H9 (cell line): ENCODE measurements at regions not wholly inside any gene's neighbourhood (a gene's known extent, or its start where the extent isn't known, plus 50 kb on each side); places are given as distances from the start of the nearest gene placed in this dataset.

ENCODE experiments used
- DNase-seq: peaks from one replicate; pipeline ENCODE4 v3.0.0-alpha.2; 2017
- H2AFZ ChIP-seq: one replicate; pipeline ENCODE4 v1.6.1; 2013; ENCODE audit warnings: mild to moderate bottlenecking, low read length, control low read depth, moderate library complexity
- H2AK5ac ChIP-seq: 2 replicates; pipeline ENCODE4 v1.6.1; 2013; ENCODE audit warnings: low read length, control low read depth, mixed read lengths; ENCODE audit not compliant: insufficient read length
- H2BK120ac ChIP-seq: one replicate; pipeline ENCODE4 v1.6.1; 2013; ENCODE audit warnings: low read depth, mild to moderate bottlenecking, low read length, control low read depth, inconsistent platforms; ENCODE audit not compliant: poor library complexity, severe bottlenecking
- H2BK12ac ChIP-seq: 2 replicates; pipeline ENCODE4 v1.6.1; 2013; ENCODE audit warnings: low read length, control low read depth, mixed read lengths, low read depth; ENCODE audit not compliant: insufficient read length
- H2BK15ac ChIP-seq: 2 replicates; pipeline ENCODE4 v1.6.1; 2013; ENCODE audit warnings: low read depth, low read length, control low read depth
- H2BK20ac ChIP-seq: one replicate; pipeline ENCODE4 v1.6.1; 2013; ENCODE audit warnings: low read depth, mild to moderate bottlenecking, low read length, control low read depth, inconsistent platforms; ENCODE audit not compliant: poor library complexity, severe bottlenecking
- H2BK5ac ChIP-seq: 2 replicates; pipeline ENCODE4 v1.6.1; 2013; ENCODE audit warnings: low read length, control low read depth, mixed read lengths; ENCODE audit not compliant: insufficient read length
- H3K14ac ChIP-seq: 2 replicates; pipeline ENCODE4 v1.6.1; 2013; ENCODE audit warnings: low read length, control low read depth; ENCODE audit not compliant: insufficient read depth
- H3K18ac ChIP-seq: 2 replicates; pipeline ENCODE4 v1.6.1; 2013; ENCODE audit warnings: low read depth, mild to moderate bottlenecking, mixed read lengths, low read length, control low read depth; ENCODE audit not compliant: insufficient read length
- H3K23ac ChIP-seq: 2 replicates; pipeline ENCODE4 v1.6.1; 2013; ENCODE audit warnings: low read length, control low read depth, mixed read lengths, low read depth; ENCODE audit not compliant: insufficient read length
- H3K23me2 ChIP-seq: 2 replicates; pipeline ENCODE4 v1.6.1; 2013; ENCODE audit warnings: low read depth, mild to moderate bottlenecking, mixed read lengths, low read length, control low read depth; ENCODE audit not compliant: insufficient read length, poor library complexity, severe bottlenecking
- H3K27ac ChIP-seq: 2 replicates; pipeline ENCODE4 v1.5.1; 2013; ENCODE audit warnings: low read length, control low read depth, mixed read lengths, low read depth; ENCODE audit not compliant: insufficient read length
- H3K27me3 ChIP-seq: 2 replicates; pipeline ENCODE4 v1.6.1; 2013; ENCODE audit warnings: low read length, control low read depth, inconsistent platforms; ENCODE audit not compliant: insufficient read depth
- H3K4ac ChIP-seq: 2 replicates; pipeline ENCODE4 v1.6.1; 2013; ENCODE audit warnings: low read depth, mild to moderate bottlenecking, control low read depth, inconsistent platforms, low read length, moderate library complexity
- H3K4me1 ChIP-seq: 2 replicates; pipeline ENCODE4 v1.6.1; 2013; ENCODE audit warnings: low read length, control low read depth, inconsistent platforms; ENCODE audit not compliant: insufficient read depth
- H3K4me2 ChIP-seq: 2 replicates; pipeline ENCODE4 v1.6.1; 2013; ENCODE audit warnings: low read length, control low read depth, mixed read lengths; ENCODE audit not compliant: insufficient read length, insufficient read depth
- H3K56ac ChIP-seq: 2 replicates; pipeline ENCODE4 v1.6.1; 2013; ENCODE audit warnings: low read depth, mild to moderate bottlenecking, mixed read lengths, low read length, control low read depth; ENCODE audit not compliant: insufficient read length
- H3K79me1 ChIP-seq: 2 replicates; pipeline ENCODE4 v1.6.1; 2013; ENCODE audit warnings: low read depth, mild to moderate bottlenecking, moderate library complexity, low read length, control low read depth, inconsistent platforms; ENCODE audit not compliant: insufficient read depth, poor library complexity, severe bottlenecking
- H3K79me2 ChIP-seq: 2 replicates; pipeline ENCODE4 v1.6.1; 2013; ENCODE audit warnings: low read length, control low read depth, inconsistent platforms; ENCODE audit not compliant: insufficient read depth
- H3K9ac ChIP-seq: 2 replicates; pipeline ENCODE4 v1.6.1; 2013; ENCODE audit warnings: low read length, control low read depth, mixed read lengths; ENCODE audit not compliant: insufficient read length; ENCODE audit errors: extremely low read depth
- H3K9me3 ChIP-seq: one replicate; pipeline ENCODE4 v1.6.1; 2013; ENCODE audit warnings: low read depth, low read length, inconsistent platforms; ENCODE audit not compliant: control insufficient read depth
- H3T11ph ChIP-seq: one replicate; pipeline ENCODE4 v1.6.1; 2013; ENCODE audit warnings: mild to moderate bottlenecking, low read length, control low read depth, inconsistent platforms
- H4K20me1 ChIP-seq: one replicate; pipeline ENCODE4 v1.6.1; 2013; ENCODE audit not compliant: control insufficient read depth, insufficient read length, insufficient read depth
- H4K5ac ChIP-seq: 2 replicates; pipeline ENCODE4 v1.6.1; 2013; ENCODE audit warnings: low read depth, mild to moderate bottlenecking, mixed read lengths, low read length, control low read depth; ENCODE audit not compliant: insufficient read length
- H4K8ac ChIP-seq: replicated peaks from 2 replicates; pipeline ENCODE4 v1.6.1; 2013; ENCODE audit warnings: low read length, control low read depth, mixed read lengths, low read depth; ENCODE audit not compliant: insufficient read length
- H4K91ac ChIP-seq: 2 replicates; pipeline ENCODE4 v1.6.1; 2013; ENCODE audit warnings: low read depth, mild to moderate bottlenecking, moderate library complexity, mixed read lengths, low read length, control low read depth; ENCODE audit not compliant: insufficient read length
- H3K27ac Mint-ChIP-seq, 3 experiments: 2 replicates in 2 of 3; 3 replicates in 1 of 3; pipeline ENCODE4 v1.8.0; 2020 to 2021; ENCODE audit warnings: mixed read lengths in 3 of 3, mild to moderate bottlenecking in 1 of 3, moderate library complexity in 1 of 3
- H3K27me3 Mint-ChIP-seq: 2 replicates; pipeline ENCODE4 v1.8.0; 2021; ENCODE audit warnings: low read depth, mild to moderate bottlenecking, moderate library complexity, mixed read lengths
- H3K36me3 Mint-ChIP-seq, 3 experiments: 2 replicates in 2 of 3; 3 replicates in 1 of 3; pipeline ENCODE4 v1.8.0; 2020 to 2021; ENCODE audit warnings: low read depth in 3 of 3, mixed read lengths in 3 of 3; ENCODE audit not compliant: insufficient read depth in 1 of 3
- H3K4me1 Mint-ChIP-seq, 2 experiments: 2 replicates each; pipeline ENCODE4 v1.8.0; 2020; ENCODE audit warnings: mixed read lengths in 2 of 2
- H3K4me3 Mint-ChIP-seq, 2 experiments: 2 replicates in 1 of 2; 3 replicates in 1 of 2; pipeline ENCODE4 v1.8.0; 2020 to 2021; ENCODE audit warnings: mild to moderate bottlenecking in 2 of 2, mixed read lengths in 2 of 2, moderate library complexity in 1 of 2
- H3K9me3 Mint-ChIP-seq, 2 experiments: 2 replicates in 1 of 2; 3 replicates in 1 of 2; pipeline ENCODE4 v1.8.0; 2020; ENCODE audit warnings: mild to moderate bottlenecking in 2 of 2, mixed read lengths in 2 of 2, moderate library complexity in 1 of 2
- WGBS: extraction: QIAGEN DNeasy Blood & Tissue Kit; methylation state at CpG from one replicate; pipeline ENCODE4 v1.1.7; 2013; ENCODE audit warnings: missing lambda C conversion rate, low lambda C conversion rate, mixed read lengths; ENCODE audit not compliant: insufficient read length; ENCODE audit errors: extremely low coverage; 5-methylcytosine and 5-hydroxymethylcytosine counted together
- TF ChIP-seq, protein P1 (sequence below): fragments of 200-600 bp; sonication (generic); conservative IDR thresholded peaks from 3 replicates; pipeline ENCODE4 v1.8.0; 2021; ENCODE audit warnings: antibody characterized with exemption, mild to moderate bottlenecking

DNA sequence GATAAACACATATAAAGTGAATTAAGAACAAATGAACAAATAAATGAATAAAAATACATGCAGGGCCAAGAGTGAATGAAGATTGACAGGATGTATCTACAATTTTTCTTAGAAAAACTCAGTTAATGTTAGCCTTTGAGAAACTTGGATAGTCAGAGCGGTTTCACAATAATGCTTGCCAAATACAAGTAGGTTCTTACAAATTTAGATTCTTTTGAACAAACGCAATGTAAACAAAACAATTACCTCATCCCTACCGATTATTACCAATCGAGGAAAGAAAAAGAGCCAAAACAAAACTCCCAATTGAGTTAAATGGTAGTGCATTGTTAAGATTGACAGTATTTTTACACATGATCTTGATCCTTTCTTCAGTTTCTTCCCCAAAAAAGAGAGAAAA is 176.9 kb upstream of the DEPDC1 start:
- Histone ChIP-seq H2BK5ac (no peak overlapping the region), H4K5ac (no peak overlapping the region), H3K4ac (no peak overlapping the region), H3K56ac (no peak overlapping the region), H2BK12ac (no peak overlapping the region), H4K20me1 (no peaks in the 10 kb centered on the region), H4K91ac (no peak overlapping the region), H3K14ac (no peak overlapping the region), H3K23ac (no peak overlapping the region), H3K9ac (no peak overlapping the region), H3K18ac (no peak overlapping the region), H2AK5ac (no peak overlapping the region), H2AFZ (no peak overlapping the region), H3K4me2 (no peak overlapping the region), H4K8ac (no peak overlapping the region), H3K23me2 (no peaks in the 10 kb centered on the region), H2BK15ac (no peak overlapping the region), H3K79me2 (no peaks in the 10 kb centered on the region), H3K79me1 (no peaks in the 10 kb centered on the region), H3K9me3 (no peaks in the 10 kb centered on the region), H3K4me1 (no peaks in the 10 kb centered on the region), H3K27ac (no peak overlapping the region), H2BK120ac (no peak overlapping the region), H3K27me3 (no peaks in the 10 kb centered on the region), H2BK20ac (no peak overlapping the region), H3T11ph (no peak overlapping the region)
- no peaks in the 10 kb centered on the region for H3K9me3 Mint-ChIP-seq
- no peak overlapping the region for H3K4me3 Mint-ChIP-seq
- no peaks in the 10 kb centered on the region for H3K27me3 Mint-ChIP-seq
- H3K4me1 Mint-ChIP-seq, result no peaks in the 10 kb centered on the region
- TF ChIP-seq, protein P1, sequence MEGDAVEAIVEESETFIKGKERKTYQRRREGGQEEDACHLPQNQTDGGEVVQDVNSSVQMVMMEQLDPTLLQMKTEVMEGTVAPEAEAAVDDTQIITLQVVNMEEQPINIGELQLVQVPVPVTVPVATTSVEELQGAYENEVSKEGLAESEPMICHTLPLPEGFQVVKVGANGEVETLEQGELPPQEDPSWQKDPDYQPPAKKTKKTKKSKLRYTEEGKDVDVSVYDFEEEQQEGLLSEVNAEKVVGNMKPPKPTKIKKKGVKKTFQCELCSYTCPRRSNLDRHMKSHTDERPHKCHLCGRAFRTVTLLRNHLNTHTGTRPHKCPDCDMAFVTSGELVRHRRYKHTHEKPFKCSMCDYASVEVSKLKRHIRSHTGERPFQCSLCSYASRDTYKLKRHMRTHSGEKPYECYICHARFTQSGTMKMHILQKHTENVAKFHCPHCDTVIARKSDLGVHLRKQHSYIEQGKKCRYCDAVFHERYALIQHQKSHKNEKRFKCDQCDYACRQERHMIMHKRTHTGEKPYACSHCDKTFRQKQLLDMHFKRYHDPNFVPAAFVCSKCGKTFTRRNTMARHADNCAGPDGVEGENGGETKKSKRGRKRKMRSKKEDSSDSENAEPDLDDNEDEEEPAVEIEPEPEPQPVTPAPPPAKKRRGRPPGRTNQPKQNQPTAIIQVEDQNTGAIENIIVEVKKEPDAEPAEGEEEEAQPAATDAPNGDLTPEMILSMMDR, result no peak
- no CpG with 5 or more reads among the region's 4 CpGs for whole genome bisulfite sequencing
- no peak for DNase-seq
- H3K27ac Mint-ChIP-seq, result no peak overlapping the region
- no peaks in the 10 kb centered on the region for H3K36me3 Mint-ChIP-seq
